Nephron progenitor cell (in vitro differentiated cells): ENCODE measurements at regions not wholly inside any gene's neighbourhood (a gene's known extent, or its start where the extent isn't known, plus 50 kb on each side); places are given as distances from the start of the nearest gene placed in this dataset.

Experiments used
- DNase-seq: peaks from one replicate; pipeline ENCODE4 v3.0.0; 2021
- H3K27ac Mint-ChIP-seq: 2 replicates; pipeline ENCODE4 v1.8.0; 2021; ENCODE audit warnings: mild to moderate bottlenecking, moderate library complexity, mixed read lengths
- H3K27me3 Mint-ChIP-seq: 2 replicates; pipeline ENCODE4 v1.8.0; 2021; ENCODE audit warnings: mild to moderate bottlenecking, low read depth, mixed read lengths; ENCODE audit not compliant: poor library complexity
- H3K36me3 Mint-ChIP-seq: 2 replicates; pipeline ENCODE4 v1.8.0; 2021; ENCODE audit warnings: low read depth, mixed read lengths
- H3K4me1 Mint-ChIP-seq: 2 replicates; pipeline ENCODE4 v1.8.0; 2021; ENCODE audit warnings: mixed read lengths
- H3K4me3 Mint-ChIP-seq: 2 replicates; pipeline ENCODE4 v1.8.0; 2021; ENCODE audit warnings: mild to moderate bottlenecking, moderate library complexity, mixed read lengths
- H3K9me3 Mint-ChIP-seq: 2 replicates; pipeline ENCODE4 v1.8.0; 2021; ENCODE audit warnings: mild to moderate bottlenecking, moderate library complexity, mixed read lengths
- TF ChIP-seq, protein P1 (sequence below): fragments of 200-600 bp; sonication (generic); IDR thresholded peaks from 2 replicates; pipeline ENCODE4 v1.5.0; 2021; ENCODE audit warnings: antibody characterized with exemption

DNA sequence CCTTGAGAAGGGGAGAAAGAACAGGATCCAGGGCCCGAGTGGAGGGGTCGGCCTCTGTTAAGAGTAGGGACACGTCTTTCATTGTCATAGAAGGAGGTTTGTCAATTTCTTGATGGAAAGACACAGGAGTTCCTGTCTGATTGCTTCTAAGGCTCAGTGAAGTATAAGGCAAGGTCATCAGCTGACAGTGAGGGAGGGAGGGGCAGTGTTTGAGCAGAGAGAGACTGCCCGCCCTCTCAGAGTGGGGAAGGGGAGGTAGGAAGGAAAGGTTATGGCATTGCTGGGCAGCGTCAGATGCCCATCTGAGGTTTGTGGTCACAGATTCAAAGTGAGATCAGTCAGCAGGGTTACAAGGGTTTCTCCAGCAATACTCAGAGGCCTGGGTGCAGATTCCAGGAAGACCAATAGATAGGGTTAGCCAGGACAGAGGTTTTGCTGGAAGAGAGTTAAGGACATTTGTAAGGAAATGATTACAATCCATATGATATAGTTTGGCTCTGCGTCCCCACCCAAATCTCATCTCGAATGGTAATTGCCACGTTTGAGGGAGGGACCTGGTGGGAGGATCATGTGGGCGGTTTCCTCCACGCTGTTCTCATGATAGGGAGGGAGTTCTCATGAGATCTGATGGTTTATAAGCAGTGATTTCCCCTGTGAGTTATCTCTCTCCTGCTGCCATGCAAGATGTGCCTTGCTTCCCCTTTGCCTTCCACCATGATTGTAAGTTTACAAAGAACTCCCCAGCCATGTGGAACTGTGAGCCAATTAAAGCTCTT, 127.2 kb upstream of the GJB5 start:
- Mint-ChIP-seq H3K27me3 (peaks cover 12% of the 10 kb centered on the region), H3K4me3 (no peak overlapping the region), H3K27ac (no peak overlapping the region), H3K36me3 (no peaks in the 10 kb centered on the region), H3K9me3 (no peaks in the 10 kb centered on the region), H3K4me1 (peaks cover 13% of the 10 kb centered on the region)
- TF ChIP-seq, protein P1, sequence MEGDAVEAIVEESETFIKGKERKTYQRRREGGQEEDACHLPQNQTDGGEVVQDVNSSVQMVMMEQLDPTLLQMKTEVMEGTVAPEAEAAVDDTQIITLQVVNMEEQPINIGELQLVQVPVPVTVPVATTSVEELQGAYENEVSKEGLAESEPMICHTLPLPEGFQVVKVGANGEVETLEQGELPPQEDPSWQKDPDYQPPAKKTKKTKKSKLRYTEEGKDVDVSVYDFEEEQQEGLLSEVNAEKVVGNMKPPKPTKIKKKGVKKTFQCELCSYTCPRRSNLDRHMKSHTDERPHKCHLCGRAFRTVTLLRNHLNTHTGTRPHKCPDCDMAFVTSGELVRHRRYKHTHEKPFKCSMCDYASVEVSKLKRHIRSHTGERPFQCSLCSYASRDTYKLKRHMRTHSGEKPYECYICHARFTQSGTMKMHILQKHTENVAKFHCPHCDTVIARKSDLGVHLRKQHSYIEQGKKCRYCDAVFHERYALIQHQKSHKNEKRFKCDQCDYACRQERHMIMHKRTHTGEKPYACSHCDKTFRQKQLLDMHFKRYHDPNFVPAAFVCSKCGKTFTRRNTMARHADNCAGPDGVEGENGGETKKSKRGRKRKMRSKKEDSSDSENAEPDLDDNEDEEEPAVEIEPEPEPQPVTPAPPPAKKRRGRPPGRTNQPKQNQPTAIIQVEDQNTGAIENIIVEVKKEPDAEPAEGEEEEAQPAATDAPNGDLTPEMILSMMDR: no peak
- no peak for DNase-seq

DNA sequence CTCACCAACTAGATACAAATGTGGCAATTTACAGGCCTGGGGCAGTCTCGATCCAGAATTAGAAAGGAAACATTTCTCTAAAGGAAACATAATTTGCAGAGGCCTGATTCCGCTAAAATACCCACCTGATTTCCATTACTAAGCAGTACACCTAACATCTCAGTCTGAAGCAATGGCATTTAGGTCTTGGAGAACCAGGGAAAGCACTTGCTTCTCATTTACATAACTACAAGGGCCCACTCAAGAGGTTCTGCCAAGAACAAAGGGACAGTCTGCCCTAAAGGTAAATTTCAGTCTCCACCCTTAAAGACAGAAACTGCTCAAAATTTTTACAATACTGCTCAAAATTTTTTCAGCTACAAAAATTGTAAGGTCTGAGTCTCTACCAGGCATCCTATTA, 123.7 kb upstream of the GJB5 start:
- Mint-ChIP-seq H3K4me1 (peaks cover 17% of the 10 kb centered on the region), H3K9me3 (no peaks in the 10 kb centered on the region), H3K36me3 (no peaks in the 10 kb centered on the region), H3K27ac (no peak overlapping the region), H3K27me3 (peaks cover 15% of the 10 kb centered on the region), H3K4me3 (no peak overlapping the region)
- DNase-seq: no peak
- TF ChIP-seq, protein P1: no peak

DNA sequence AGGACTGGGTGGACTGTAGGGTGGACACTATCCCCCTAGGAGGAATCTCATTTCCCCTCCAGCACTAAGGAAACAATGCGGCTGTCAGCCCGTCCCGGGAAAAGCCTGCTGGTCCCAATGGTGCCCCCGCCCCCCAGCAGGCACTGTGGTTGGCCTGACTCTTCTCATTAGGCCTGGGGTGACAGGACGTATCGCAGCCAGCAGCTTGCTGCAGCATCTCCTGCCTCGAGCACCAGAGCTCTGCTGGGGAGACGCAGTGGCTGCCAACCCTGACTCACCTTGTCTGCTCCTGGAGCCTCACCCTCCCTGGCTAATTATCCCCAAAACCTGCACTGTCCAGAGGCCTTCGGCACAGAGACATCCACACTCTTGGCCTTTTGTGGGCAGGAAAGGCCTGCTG, 115.1 kb upstream of the GJB5 start:
- TF ChIP-seq, protein P1: no peak
- Mint-ChIP-seq H3K9me3 (peaks cover 6% of the 10 kb centered on the region), H3K27me3 (peaks cover 12% of the 10 kb centered on the region), H3K36me3 (no peaks in the 10 kb centered on the region), H3K4me3 (no peak overlapping the region), H3K27ac (no peak overlapping the region), H3K4me1 (peaks cover 34% of the 10 kb centered on the region)
- no peak for DNase-seq

DNA sequence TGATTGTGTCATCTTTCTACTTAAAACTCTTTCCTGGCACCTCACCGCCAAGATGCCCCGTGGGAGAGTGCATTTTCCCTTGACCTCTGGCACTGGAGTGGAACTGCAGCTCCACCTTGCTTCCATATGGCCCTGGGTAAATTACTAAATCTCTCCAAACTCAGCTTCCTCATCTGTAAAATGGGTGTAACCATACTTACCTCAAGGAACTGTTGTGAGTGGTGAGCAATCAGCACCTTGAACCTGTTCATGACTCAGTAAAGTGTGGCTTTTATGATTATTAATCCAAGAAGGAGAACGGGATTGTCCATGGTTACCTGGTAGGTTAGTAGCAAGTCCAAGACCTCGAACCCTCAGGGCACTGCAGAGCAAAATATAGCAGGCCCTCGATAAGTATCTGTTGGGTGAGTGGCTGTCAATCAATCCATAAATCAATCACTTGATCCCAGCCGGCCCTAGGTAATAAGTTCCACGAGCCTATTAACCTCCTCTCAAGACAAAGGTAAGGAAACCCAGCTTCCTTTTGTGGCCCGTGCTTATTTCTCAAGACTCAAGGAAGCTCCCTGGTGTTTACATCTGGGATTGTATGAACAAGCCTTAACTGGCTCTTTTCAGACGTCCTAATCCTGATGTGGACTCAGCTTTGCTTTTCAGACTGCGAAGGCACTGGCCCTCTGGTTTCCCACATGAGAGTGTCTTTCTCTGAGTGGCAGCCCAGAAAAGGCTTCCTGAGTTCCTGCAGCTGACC, 114.0 kb upstream of the GJB5 start:
- Mint-ChIP-seq H3K9me3 (peaks cover 6% of the 10 kb centered on the region), H3K36me3 (no peaks in the 10 kb centered on the region), H3K27me3 (peaks cover 9% of the 10 kb centered on the region), H3K4me1 (peaks cover 37% of the 10 kb centered on the region), H3K27ac (no peak overlapping the region), H3K4me3 (no peak overlapping the region)
- TF ChIP-seq, protein P1: no peak
- DNase-seq: no peak

DNA sequence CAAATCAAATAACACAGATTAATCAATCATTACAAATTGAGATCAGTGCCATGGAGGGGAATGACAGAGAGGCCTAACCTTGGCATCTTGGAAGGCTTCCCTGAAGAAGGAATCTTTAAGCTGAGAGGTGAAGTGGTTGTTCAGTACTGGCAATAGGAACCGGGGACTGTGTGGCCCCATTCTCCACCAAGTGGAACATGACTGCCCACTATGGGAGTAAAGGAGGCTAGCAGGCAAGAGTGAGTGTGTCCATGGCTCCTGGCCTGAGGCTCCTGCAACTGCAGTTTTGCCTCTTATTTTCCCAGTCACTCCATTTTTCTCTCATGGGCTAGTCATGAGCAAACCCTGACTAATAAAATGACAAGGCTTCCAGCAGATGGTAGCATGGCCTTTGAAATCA, 112.2 kb upstream of the GJB5 start:
- Mint-ChIP-seq H3K27me3 (peaks cover 3% of the 10 kb centered on the region), H3K36me3 (no peaks in the 10 kb centered on the region), H3K4me3 (no peak overlapping the region), H3K4me1 (peaks cover 32% of the 10 kb centered on the region), H3K9me3 (no peaks in the 10 kb centered on the region), H3K27ac (no peak overlapping the region)
- no peak for DNase-seq
- TF ChIP-seq, protein P1: peak; percentile 24
